ENCODE measurements at regions not wholly inside any gene's neighbourhood (a gene's known extent, or its start where the extent isn't known, plus 50 kb on each side); places are given as distances from the start of the nearest gene placed in this dataset.

- H3K27ac ChIP-seq (replicated peaks; ENCODE audit: low read length), result no peak overlapping the region
- no peak overlapping the region for H3K4ac ChIP-seq (ENCODE audit: low read length)
- H3K4me2 ChIP-seq (ENCODE audit: insufficient read depth, low read length, poor library complexity, severe bottlenecking), result no peak overlapping the region
- H2AK5ac ChIP-seq (ENCODE audit: low read depth, low read length), result no peak overlapping the region
- no CpG with 5 or more reads among the region's 25 CpGs for WGBS, 2 donors (ENCODE audit: extremely low coverage in 2 of 2, insufficient read length in 2 of 2, insufficient replicate concordance in 1 of 2)
- H3K9ac ChIP-seq (ENCODE audit: low read depth, low read length, poor library complexity), result peak overlapping the region; percentile 51
- H3K36me3 ChIP-seq (replicated peaks in 1 of 2; ENCODE audit: control insufficient read depth in 2 of 2, insufficient read depth in 2 of 2, low read length in 2 of 2), result peaks cover 0 to 2% of the 10 kb centered on the region in 2 donors
- H2BK15ac ChIP-seq (ENCODE audit: low read length), result peak overlapping the region; percentile 42
- peaks cover 0 to 9% of the 10 kb centered on the region in 2 donors for H3K4me1 ChIP-seq (ENCODE audit: control insufficient read depth in 2 of 2, insufficient read depth in 1 of 2, low read depth in 1 of 2, low read length in 2 of 2)
- no peak overlapping the region for H2AFZ ChIP-seq (ENCODE audit: low read length)
- no peak for DNase-seq (ENCODE audit: low spot score)
- H2BK5ac ChIP-seq (ENCODE audit: low read length), result peak overlapping the region; percentile 55
- no peak overlapping the region for H4K8ac ChIP-seq (ENCODE audit: low read depth, low read length)
- H3K9me3 ChIP-seq (replicated peaks in 1 of 2; ENCODE audit: control insufficient read depth in 2 of 2, insufficient read depth in 1 of 2, low read depth in 1 of 2, low read length in 2 of 2), result no peaks in the 10 kb centered on the region
- H2BK120ac ChIP-seq (ENCODE audit: low read depth, low read length), result no peak overlapping the region
- no peak overlapping the region for H3K4me3 ChIP-seq (ENCODE audit: low read length in 2 of 2)
- peak overlapping the region; percentile 49 for H3K14ac ChIP-seq (ENCODE audit: low read length)
- H3K23ac ChIP-seq (ENCODE audit: low read depth, low read length, poor library complexity), result no peak overlapping the region
- H3K27me3 ChIP-seq (ENCODE audit: control insufficient read depth in 3 of 3, insufficient read depth in 3 of 3, low read depth in 1 of 3, low read length in 3 of 3), result no peaks in the 10 kb centered on the region
- no peak overlapping the region for H4K91ac ChIP-seq (ENCODE audit: low read depth, low read length, poor library complexity)
- H3K18ac ChIP-seq (ENCODE audit: low read length), result peak overlapping the region; percentile 79
- no peak overlapping the region for H2BK12ac ChIP-seq (ENCODE audit: low read length)
- no peaks in the 10 kb centered on the region for H3K79me1 ChIP-seq (ENCODE audit: low read depth, low read length)
Measured at GRCh38 chr7:155961241-155962190, 149.3 kb upstream of the SHH start.

DNA sequence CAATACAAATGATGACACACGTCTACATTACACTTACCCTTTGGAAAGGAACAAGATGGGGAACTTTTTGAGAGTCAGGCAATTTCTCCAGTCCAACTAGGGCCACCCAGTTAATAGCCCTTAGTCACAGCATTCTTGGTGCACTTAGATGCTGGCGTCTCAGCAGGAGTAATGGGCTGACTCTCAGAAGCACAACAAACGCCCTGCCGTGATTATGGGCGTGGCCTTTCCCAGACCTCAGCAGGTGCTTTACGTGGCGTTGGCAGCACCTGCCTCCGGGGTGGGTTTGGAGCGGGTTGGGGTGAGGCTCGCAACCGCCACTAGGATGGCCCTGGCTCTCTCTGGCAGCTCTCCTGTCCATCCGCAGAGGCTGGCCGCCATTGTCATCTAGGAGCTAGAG, 147.6 kb upstream of the SHH start:
- H2AK5ac ChIP-seq (ENCODE audit: low read depth, low read length), result no peak overlapping the region
- no peaks in the 10 kb centered on the region for H3K27me3 ChIP-seq (ENCODE audit: control insufficient read depth in 3 of 3, insufficient read depth in 3 of 3, low read depth in 1 of 3, low read length in 3 of 3)
- WGBS, 2 donors (ENCODE audit: extremely low coverage in 2 of 2, insufficient read length in 2 of 2, insufficient replicate concordance in 1 of 2), result no CpG with 5 or more reads among the region's 13 CpGs
- H4K8ac ChIP-seq (ENCODE audit: low read depth, low read length), result no peak overlapping the region
- H3K36me3 ChIP-seq (replicated peaks in 1 of 2; ENCODE audit: control insufficient read depth in 2 of 2, insufficient read depth in 2 of 2, low read length in 2 of 2), result peaks cover 0 to 2% of the 10 kb centered on the region in 2 donors
- H3K18ac ChIP-seq (ENCODE audit: low read length), result no peak overlapping the region
- H2AFZ ChIP-seq (ENCODE audit: low read length), result no peak overlapping the region
- no peak overlapping the region for H3K4me2 ChIP-seq (ENCODE audit: insufficient read depth, low read length, poor library complexity, severe bottlenecking)
- H4K91ac ChIP-seq (ENCODE audit: low read depth, low read length, poor library complexity), result no peak overlapping the region
- no peak overlapping the region for H3K9ac ChIP-seq (ENCODE audit: low read depth, low read length, poor library complexity)
- H3K4me3 ChIP-seq (ENCODE audit: low read length in 2 of 2), result no peak overlapping the region
- H3K23ac ChIP-seq (ENCODE audit: low read depth, low read length, poor library complexity), result no peak overlapping the region
- no peaks in the 10 kb centered on the region for H3K79me1 ChIP-seq (ENCODE audit: low read depth, low read length)
- H3K4ac ChIP-seq (ENCODE audit: low read length), result no peak overlapping the region
- H2BK120ac ChIP-seq (ENCODE audit: low read depth, low read length), result no peak overlapping the region
- H3K9me3 ChIP-seq (replicated peaks in 1 of 2; ENCODE audit: control insufficient read depth in 2 of 2, insufficient read depth in 1 of 2, low read depth in 1 of 2, low read length in 2 of 2), result no peaks in the 10 kb centered on the region
- H2BK12ac ChIP-seq (ENCODE audit: low read length), result no peak overlapping the region
- H2BK5ac ChIP-seq (ENCODE audit: low read length), result no peak overlapping the region
- no peak overlapping the region for H3K14ac ChIP-seq (ENCODE audit: low read length)
- H3K4me1 ChIP-seq (ENCODE audit: control insufficient read depth in 2 of 2, insufficient read depth in 1 of 2, low read depth in 1 of 2, low read length in 2 of 2), result peaks cover 0 to 9% of the 10 kb centered on the region in 2 donors
- H2BK15ac ChIP-seq (ENCODE audit: low read length), result no peak overlapping the region
- no peak for DNase-seq (ENCODE audit: low spot score)
- H3K27ac ChIP-seq (replicated peaks; ENCODE audit: low read length), result no peak overlapping the region

GRCh38 chr7:155956977-155957376, 144.7 kb upstream of the SHH start:
- no peak overlapping the region for H2BK5ac ChIP-seq (ENCODE audit: low read length)
- peak overlapping the region; percentile 11 for H3K14ac ChIP-seq (ENCODE audit: low read length)
- no peaks in the 10 kb centered on the region for H3K79me1 ChIP-seq (ENCODE audit: low read depth, low read length)
- peak overlapping the region; percentile 7 for H3K18ac ChIP-seq (ENCODE audit: low read length)
- no peak overlapping the region for H3K9ac ChIP-seq (ENCODE audit: low read depth, low read length, poor library complexity)
- peaks cover 0 to 1% of the 10 kb centered on the region in 2 donors for H3K9me3 ChIP-seq (replicated peaks in 1 of 2; ENCODE audit: control insufficient read depth in 2 of 2, insufficient read depth in 1 of 2, low read depth in 1 of 2, low read length in 2 of 2)
- no peak overlapping the region for H3K4me3 ChIP-seq (ENCODE audit: low read length in 2 of 2)
- no peak overlapping the region for H4K8ac ChIP-seq (ENCODE audit: low read depth, low read length)
- H3K4ac ChIP-seq (ENCODE audit: low read length), result no peak overlapping the region
- no CpG with 5 or more reads among the region's 12 CpGs for WGBS, 2 donors (ENCODE audit: extremely low coverage in 2 of 2, insufficient read length in 2 of 2, insufficient replicate concordance in 1 of 2)
- no peak overlapping the region for H2AK5ac ChIP-seq (ENCODE audit: low read depth, low read length)
- peaks cover 0 to 2% of the 10 kb centered on the region in 2 donors for H3K36me3 ChIP-seq (replicated peaks in 1 of 2; ENCODE audit: control insufficient read depth in 2 of 2, insufficient read depth in 2 of 2, low read length in 2 of 2)
- H3K23ac ChIP-seq (ENCODE audit: low read depth, low read length, poor library complexity), result no peak overlapping the region
- no peak overlapping the region for H2BK15ac ChIP-seq (ENCODE audit: low read length)
- no peak overlapping the region for H3K27ac ChIP-seq (replicated peaks; ENCODE audit: low read length)
- no peak overlapping the region for H2BK120ac ChIP-seq (ENCODE audit: low read depth, low read length)
- H3K4me2 ChIP-seq (ENCODE audit: insufficient read depth, low read length, poor library complexity, severe bottlenecking), result no peak overlapping the region
- H2AFZ ChIP-seq (ENCODE audit: low read length), result no peak overlapping the region
- no peak for DNase-seq (ENCODE audit: low spot score)
- no peaks in the 10 kb centered on the region for H3K27me3 ChIP-seq (ENCODE audit: control insufficient read depth in 3 of 3, insufficient read depth in 3 of 3, low read depth in 1 of 3, low read length in 3 of 3)
- H3K4me1 ChIP-seq (ENCODE audit: control insufficient read depth in 2 of 2, insufficient read depth in 1 of 2, low read depth in 1 of 2, low read length in 2 of 2), result peaks cover 0 to 7% of the 10 kb centered on the region in 2 donors
- H2BK12ac ChIP-seq (ENCODE audit: low read length), result no peak overlapping the region
- H4K91ac ChIP-seq (ENCODE audit: low read depth, low read length, poor library complexity), result no peak overlapping the region

- no peak overlapping the region for H3K4me3 ChIP-seq (ENCODE audit: low read length in 2 of 2)
- H3K4me2 ChIP-seq (ENCODE audit: insufficient read depth, low read length, poor library complexity, severe bottlenecking), result no peak overlapping the region
- no peak overlapping the region for H3K14ac ChIP-seq (ENCODE audit: low read length)
- no peak overlapping the region for H3K18ac ChIP-seq (ENCODE audit: low read length)
- peaks cover 0 to 2% of the 10 kb centered on the region in 2 donors for H3K36me3 ChIP-seq (replicated peaks in 1 of 2; ENCODE audit: control insufficient read depth in 2 of 2, insufficient read depth in 2 of 2, low read length in 2 of 2)
- DNase-seq (ENCODE audit: low spot score), result no peak
- no peak overlapping the region for H2BK120ac ChIP-seq (ENCODE audit: low read depth, low read length)
- no peak overlapping the region for H2BK15ac ChIP-seq (ENCODE audit: low read length)
- no peak overlapping the region for H3K23ac ChIP-seq (ENCODE audit: low read depth, low read length, poor library complexity)
- no peak overlapping the region for H2BK12ac ChIP-seq (ENCODE audit: low read length)
- no peak overlapping the region for H3K27ac ChIP-seq (replicated peaks; ENCODE audit: low read length)
- no peak overlapping the region for H4K91ac ChIP-seq (ENCODE audit: low read depth, low read length, poor library complexity)
- peaks cover 0 to 2% of the 10 kb centered on the region in 2 donors for H3K4me1 ChIP-seq (ENCODE audit: control insufficient read depth in 2 of 2, insufficient read depth in 1 of 2, low read depth in 1 of 2, low read length in 2 of 2)
- no peak overlapping the region for H4K8ac ChIP-seq (ENCODE audit: low read depth, low read length)
- H3K9ac ChIP-seq (ENCODE audit: low read depth, low read length, poor library complexity), result no peak overlapping the region
- H3K9me3 ChIP-seq (replicated peaks in 1 of 2; ENCODE audit: control insufficient read depth in 2 of 2, insufficient read depth in 1 of 2, low read depth in 1 of 2, low read length in 2 of 2), result peaks cover 0 to 1% of the 10 kb centered on the region in 2 donors
- no peak overlapping the region for H2AFZ ChIP-seq (ENCODE audit: low read length)
- H3K4ac ChIP-seq (ENCODE audit: low read length), result no peak overlapping the region
- WGBS, 2 donors (ENCODE audit: extremely low coverage in 2 of 2, insufficient read length in 2 of 2, insufficient replicate concordance in 1 of 2), result no CpG with 5 or more reads among the region's 9 CpGs
- no peaks in the 10 kb centered on the region for H3K27me3 ChIP-seq (ENCODE audit: control insufficient read depth in 3 of 3, insufficient read depth in 3 of 3, low read depth in 1 of 3, low read length in 3 of 3)
- H3K79me1 ChIP-seq (ENCODE audit: low read depth, low read length), result no peaks in the 10 kb centered on the region
- H2AK5ac ChIP-seq (ENCODE audit: low read depth, low read length), result no peak overlapping the region
- H2BK5ac ChIP-seq (ENCODE audit: low read length), result no peak overlapping the region
Measured at GRCh38 chr7:155955367-155955635, 143.0 kb upstream of the SHH start.
